ENCODE measurements at regions not wholly inside any gene's neighbourhood (a gene's known extent, or its start where the extent isn't known, plus 50 kb on each side); places are given as distances from the start of the nearest gene placed in this dataset.

- DNase-seq (ENCODE audit: insufficient read length, low spot score), result no peak
- no peak for FAIRE-seq
These were observed 69.0 kb upstream of the LPP start for GRCh38 chr3:188084752-188085583.

- no peak for FAIRE-seq
These were observed 68.1 kb upstream of the LPP start for GRCh38 chr3:188085584-188086560.

GRCh38 chr3:188088948-188089685, 64.8 kb upstream of the LPP start:
- no peak for FAIRE-seq

More at GRCh38 chr3:188085584-188086560, 68.1 kb upstream of the LPP start:
- no peak for DNase-seq (ENCODE audit: insufficient read length, low spot score)

GRCh38 chr3:188090620-188091309, 63.2 kb upstream of the LPP start:
- DNase-seq (ENCODE audit: insufficient read length, low spot score), result no peak

More at GRCh38 chr3:188088948-188089685, 64.8 kb upstream of the LPP start:
- DNase-seq (ENCODE audit: insufficient read length, low spot score), result no peak

GRCh38 chr3:188091746-188092145, 62.2 kb upstream of the LPP start:
- FAIRE-seq, result no peak
- DNase-seq (ENCODE audit: insufficient read length, low spot score), result no peak

More at GRCh38 chr3:188090620-188091309, 63.2 kb upstream of the LPP start:
- no peak for FAIRE-seq

- FAIRE-seq (no peak), DNase-seq (ENCODE audit: insufficient read length, low spot score) (no peak)
These were observed 61.3 kb upstream of the LPP start for GRCh38 chr3:188092648-188093047.

- DNase-seq (ENCODE audit: insufficient read length, low spot score), result no peak
- FAIRE-seq, result no peak
These were observed 58.5 kb upstream of the LPP start for GRCh38 chr3:188095431-188095830.

- DNase-seq (ENCODE audit: insufficient read length, low spot score) (no peak), FAIRE-seq (no peak)
These were observed 56.2 kb upstream of the LPP start for GRCh38 chr3:188097791-188098190.

- no peak for DNase-seq (ENCODE audit: insufficient read length, low spot score)
- FAIRE-seq, result no peak
These were observed 54.0 kb upstream of the LPP start for GRCh38 chr3:188099907-188100306.

GRCh38 chr3:188102861-188103547, 51.0 kb upstream of the LPP start:
- FAIRE-seq (no peak), DNase-seq (ENCODE audit: insufficient read length, low spot score) (no peak)

- FAIRE-seq (no peak), DNase-seq (ENCODE audit: insufficient read length, low spot score) (no peak)
These were observed 49.9 kb upstream of the LPP start for GRCh38 chr3:188104050-188104449.

All from GM19239 (cell line).